Natural killer cell (primary cell): ENCODE measurements at regions not wholly inside any gene's neighbourhood (a gene's known extent, or its start where the extent isn't known, plus 50 kb on each side); places are given as distances from the start of the nearest gene placed in this dataset.
A peak's percentile ranks its signal among the peaks of the same experiment; 100 is the strongest.

Experiments
- ATAC-seq, 3 donors: fragments of 150-1000 bp in 2 of 3; fragments of 200-7000 bp in 1 of 3; cut with Tn5 transposase; 1 replicate in 1 of 3; 2 replicates in 2 of 3; pipeline ENCODE4 v1.10.0; 2021; ENCODE audit warnings: mild to moderate bottlenecking in 2 of 3, moderate library complexity in 2 of 3
- DNase-seq, 2 donors: peaks; one replicate each; pipeline versions ENCODE4 v3.0.0 to v3.0.0-alpha.2; 2013 to 2021; ENCODE audit warnings: mixed read lengths in 1 of 2
- H3K27ac ChIP-seq: one replicate; pipeline ENCODE4 v1.5.1; 2013; ENCODE audit warnings: mild to moderate bottlenecking, low read length
- H3K27me3 ChIP-seq: one replicate; pipeline ENCODE4 v1.6.1; 2013; ENCODE audit warnings: low read length; ENCODE audit not compliant: control insufficient read depth, insufficient read depth
- H3K36me3 ChIP-seq: one replicate; pipeline ENCODE4 v1.6.1; 2013; ENCODE audit warnings: low read length; ENCODE audit not compliant: control insufficient read depth, insufficient read depth
- H3K4me1 ChIP-seq: one replicate; pipeline ENCODE4 v1.6.1; 2013; ENCODE audit warnings: low read length; ENCODE audit not compliant: control insufficient read depth, insufficient read depth
- H3K4me3 ChIP-seq: one replicate; pipeline ENCODE4 v1.5.1; 2013; ENCODE audit warnings: low read length
- H3K9me3 ChIP-seq: one replicate; pipeline ENCODE4 v1.6.1; 2013; ENCODE audit warnings: low read length; ENCODE audit not compliant: control insufficient read depth, insufficient read depth
- H3K27ac Mint-ChIP-seq, 2 donors: one replicate each; pipeline ENCODE4 v1.8.0; 2022; ENCODE audit warnings: mild to moderate bottlenecking in 2 of 2, mixed read lengths in 2 of 2, moderate library complexity in 1 of 2
- H3K27me3 Mint-ChIP-seq, 2 donors: one replicate each; pipeline ENCODE4 v1.8.0; 2022; ENCODE audit warnings: low read depth in 2 of 2, mixed read lengths in 2 of 2
- H3K36me3 Mint-ChIP-seq: one replicate; pipeline ENCODE4 v1.8.0; 2022; ENCODE audit warnings: mixed read lengths
- H3K4me1 Mint-ChIP-seq, 2 donors: one replicate each; pipeline ENCODE4 v1.8.0; 2022; ENCODE audit warnings: mixed read lengths in 2 of 2
- H3K4me3 Mint-ChIP-seq: one replicate; pipeline ENCODE4 v1.8.0; 2022; ENCODE audit warnings: mild to moderate bottlenecking, moderate library complexity, mixed read lengths
- H3K9me3 Mint-ChIP-seq, 2 donors: one replicate each; pipeline ENCODE4 v1.8.0; 2022; ENCODE audit warnings: mixed read lengths in 2 of 2
- CTCF ChIP-seq: fragments of 200-600 bp; IDR thresholded peaks from one replicate; pipeline ENCODE4 v1.8.0; 2022; ENCODE audit warnings: antibody characterized with exemption
- WGBS: methylation state at CpG from one replicate; pipeline ENCODE4 v1.1.7; 2013; ENCODE audit warnings: missing lambda C conversion rate; ENCODE audit not compliant: insufficient coverage; 5-methylcytosine and 5-hydroxymethylcytosine counted together
- intact Hi-C: fragments of 100-400 bp; cut with micrococcal nuclease; formaldehyde crosslinking; loops from one replicate; pipeline ENCODE4 v1.14.2; 2022

GRCh38 chr15:99496302-99496629 is 69.5 kb upstream of the MEF2A start:
- H3K36me3 ChIP-seq = no peaks in the 10 kb centered on the region
- no peak overlapping the region for H3K27ac ChIP-seq
- intact Hi-C loops = no loop called here
- H3K4me3 Mint-ChIP-seq = no peak overlapping the region
- peaks cover 15% of the 10 kb centered on the region for H3K4me1 ChIP-seq
- DNase-seq (no peak), ATAC-seq (peak in 1 of 3 donors; percentile 28)
- H3K27ac Mint-ChIP-seq = peak overlapping the region in 1 of 2 donors; percentile 53
- H3K27me3 ChIP-seq = no peaks in the 10 kb centered on the region
- 26% methylated on average over 9 of the region's 9 CpGs for WGBS
- H3K4me1 Mint-ChIP-seq = peaks cover 11 to 23% of the 10 kb centered on the region in 2 donors
- no peak overlapping the region for H3K4me3 ChIP-seq
- no peaks in the 10 kb centered on the region for H3K9me3 Mint-ChIP-seq
- H3K9me3 ChIP-seq = no peaks in the 10 kb centered on the region
- no peak for TF ChIP-seq CTCF
- H3K27me3 Mint-ChIP-seq = peaks cover 9 to 28% of the 10 kb centered on the region in 2 donors
- H3K36me3 Mint-ChIP-seq = peaks cover 8% of the 10 kb centered on the region

GRCh38 chr15:99502182-99502581 is 63.6 kb upstream of the MEF2A start:
- H3K9me3 Mint-ChIP-seq = no peaks in the 10 kb centered on the region
- peak overlapping the region; percentile 45 for H3K27ac ChIP-seq
- DNase-seq (peak; percentile 19 to 29), ATAC-seq (peak; percentile 61 to 86 (median 78))
- peaks cover 24 to 61% of the 10 kb centered on the region in 2 donors for H3K27me3 Mint-ChIP-seq
- no peak for TF ChIP-seq CTCF
- no peaks in the 10 kb centered on the region for H3K36me3 ChIP-seq
- no peaks in the 10 kb centered on the region for H3K9me3 ChIP-seq
- peaks cover 5 to 25% of the 10 kb centered on the region in 2 donors for H3K4me1 Mint-ChIP-seq
- peak overlapping the region in 1 of 2 donors; percentile 25 for H3K27ac Mint-ChIP-seq
- peaks cover 46% of the 10 kb centered on the region for H3K4me1 ChIP-seq
- H3K4me3 ChIP-seq = no peak overlapping the region
- WGBS = 27% methylated on average over 4 of the region's 4 CpGs
- peaks cover 8% of the 10 kb centered on the region for H3K36me3 Mint-ChIP-seq
- no peak overlapping the region for H3K4me3 Mint-ChIP-seq
- no peaks in the 10 kb centered on the region for H3K27me3 ChIP-seq
- intact Hi-C loops = no loop called here

GRCh38 chr15:99502661-99503060 is 63.1 kb upstream of the MEF2A start:
- H3K4me3 Mint-ChIP-seq = no peak overlapping the region
- no peaks in the 10 kb centered on the region for H3K9me3 ChIP-seq
- no peaks in the 10 kb centered on the region for H3K9me3 Mint-ChIP-seq
- peaks cover 8% of the 10 kb centered on the region for H3K36me3 Mint-ChIP-seq
- H3K4me1 Mint-ChIP-seq = peaks cover 7 to 30% of the 10 kb centered on the region in 2 donors
- peaks cover 51% of the 10 kb centered on the region for H3K4me1 ChIP-seq
- no peaks in the 10 kb centered on the region for H3K36me3 ChIP-seq
- H3K27ac ChIP-seq = peak overlapping the region; percentile 45
- peak overlapping the region in 1 of 2 donors; percentile 25 for H3K27ac Mint-ChIP-seq
- DNase-seq = no peak
- TF ChIP-seq CTCF = no peak
- WGBS = 85% methylated on average over 5 of the region's 5 CpGs
- H3K4me3 ChIP-seq = no peak overlapping the region
- no peaks in the 10 kb centered on the region for H3K27me3 ChIP-seq
- ATAC-seq = no peak
- intact Hi-C loops = no loop called here
- H3K27me3 Mint-ChIP-seq = peaks cover 24 to 57% of the 10 kb centered on the region in 2 donors

- H3K9me3 Mint-ChIP-seq = no peaks in the 10 kb centered on the region
- H3K36me3 ChIP-seq = no peaks in the 10 kb centered on the region
- intact Hi-C loops = no loop called here
- H3K27ac ChIP-seq = no peak overlapping the region
- H3K4me1 Mint-ChIP-seq = peaks cover 14 to 35% of the 10 kb centered on the region in 2 donors
- no peak overlapping the region for H3K4me3 Mint-ChIP-seq
- H3K27me3 Mint-ChIP-seq = peaks cover 21 to 49% of the 10 kb centered on the region in 2 donors
- no peaks in the 10 kb centered on the region for H3K27me3 ChIP-seq
- ATAC-seq (no peak), DNase-seq (no peak)
- no peak overlapping the region for H3K4me3 ChIP-seq
- H3K9me3 ChIP-seq = no peaks in the 10 kb centered on the region
- no peak for TF ChIP-seq CTCF
- 77% methylated on average over 11 of the region's 11 CpGs for WGBS
- no peak overlapping the region for H3K27ac Mint-ChIP-seq
- H3K36me3 Mint-ChIP-seq = peaks cover 3% of the 10 kb centered on the region
- H3K4me1 ChIP-seq = peaks cover 59% of the 10 kb centered on the region
Observed at GRCh38 chr15:99503411-99503810, 62.4 kb upstream of the MEF2A start.
